Neural cell (in vitro differentiated cells): ENCODE measurements at regions not wholly inside any gene's neighbourhood (a gene's known extent, or its start where the extent isn't known, plus 50 kb on each side); places are given as distances from the start of the nearest gene placed in this dataset.

Experiments
- H2AFZ ChIP-seq: fragments of 200-600, 300-800 bp; sonication (generic), shearing (Covaris generic); 2 replicates; pipeline ENCODE4 v1.6.0; 2014; ENCODE audit warnings: low read depth, mild to moderate bottlenecking, antibody characterized with exemption, low read length, moderate library complexity
- H3F3A ChIP-seq: fragments of 200-600 bp; shearing (Covaris generic); 2 replicates; pipeline ENCODE4 v1.6.1; 2016; ENCODE audit warnings: mild to moderate bottlenecking, moderate library complexity, mixed read lengths, antibody characterized with exemption, low read length; ENCODE audit not compliant: insufficient read depth, poor library complexity, severe bottlenecking
- H3K27ac ChIP-seq: fragments of 200-600, 300-800 bp; sonication (generic), shearing (Covaris generic); 2 replicates; pipeline ENCODE4 v1.5.1; 2014; ENCODE audit warnings: mild to moderate bottlenecking, low read length, moderate library complexity
- H3K27me3 ChIP-seq: fragments of 300-800, 200-600 bp; sonication (generic), shearing (Covaris generic); 2 replicates; pipeline ENCODE4 v1.6.0; 2014; ENCODE audit warnings: mild to moderate bottlenecking, low read depth, low read length, moderate library complexity; ENCODE audit not compliant: insufficient read depth
- H3K36me3 ChIP-seq: fragments of 300-800, 200-600 bp; sonication (generic), shearing (Covaris generic); 2 replicates; pipeline ENCODE4 v1.5.1; 2014; ENCODE audit warnings: mild to moderate bottlenecking, antibody characterized with exemption, low read length, moderate library complexity; ENCODE audit not compliant: insufficient read depth
- H3K4me2 ChIP-seq: fragments of 300-800, 200-600 bp; sonication (generic), shearing (Covaris generic); 2 replicates; pipeline ENCODE4 v1.6.0; 2014; ENCODE audit warnings: mild to moderate bottlenecking, low read length
- H3K4me3 ChIP-seq: fragments of 300-800, 200-600 bp; sonication (generic), shearing (Covaris generic); 2 replicates; pipeline ENCODE4 v1.5.1; 2014; ENCODE audit warnings: mild to moderate bottlenecking, low read length, moderate library complexity
- H3K79me2 ChIP-seq: fragments of 200-600 bp; shearing (Covaris generic); replicated peaks from 2 replicates; pipeline ENCODE4 v1.6.0; 2014; ENCODE audit warnings: mild to moderate bottlenecking, low read length, moderate library complexity; ENCODE audit not compliant: insufficient read depth
- H3K9ac ChIP-seq: fragments of 300-800, 200-600 bp; sonication (generic), shearing (Covaris generic); 2 replicates; pipeline ENCODE4 v1.6.1; 2016; ENCODE audit warnings: mild to moderate bottlenecking, low read length, mixed read lengths
- H3K9me2 ChIP-seq: fragments of 200-600 bp; shearing (Covaris generic); 2 replicates; pipeline ENCODE4 v1.6.1; 2016; ENCODE audit warnings: mild to moderate bottlenecking, low read length, mixed read lengths; ENCODE audit not compliant: insufficient read depth
- H3K9me3 ChIP-seq: fragments of 200-600, 300-800 bp; sonication (generic), shearing (Covaris generic); 2 replicates; pipeline ENCODE4 v1.6.1; 2016; ENCODE audit warnings: mild to moderate bottlenecking, mixed run types, low read length, moderate library complexity, mixed read lengths
- H4K20me1 ChIP-seq: fragments of 200-600 bp; shearing (Covaris generic); 2 replicates; pipeline ENCODE4 v1.6.1; 2016; ENCODE audit warnings: mild to moderate bottlenecking, mixed run types; ENCODE audit not compliant: insufficient read depth
- EP300 ChIP-seq: fragments of 450-650 bp; conservative IDR thresholded peaks from 2 replicates; pipeline ENCODE4 v1.6.1; 2014; ENCODE audit warnings: antibody characterized with exemption, mild to moderate bottlenecking, moderate library complexity; ENCODE audit not compliant: poor library complexity, severe bottlenecking
- EZH2 ChIP-seq: fragments of 200-600, 300-800 bp; shearing (Covaris generic), sonication (generic); IDR thresholded peaks from 2 replicates; pipeline ENCODE4 v1.6.1; 2014; ENCODE audit warnings: antibody characterized with exemption, low read length, borderline replicate concordance, mild to moderate bottlenecking; ENCODE audit not compliant: insufficient read depth, poor library complexity, severe bottlenecking
- MXI1 ChIP-seq: fragments of 450-650 bp; conservative IDR thresholded peaks from 2 replicates; pipeline ENCODE4 v1.6.1; 2014; ENCODE audit warnings: antibody characterized with exemption, mild to moderate bottlenecking; ENCODE audit not compliant: poor library complexity, severe bottlenecking
- POLR2AphosphoS5 ChIP-seq: IDR thresholded peaks from 2 replicates; pipeline ENCODE4 v1.6.1; 2012
- RAD21 ChIP-seq: fragments of 450-650 bp; conservative IDR thresholded peaks from 2 replicates; pipeline ENCODE4 v1.6.1; 2014; ENCODE audit warnings: antibody characterized with exemption, mild to moderate bottlenecking, moderate library complexity
- SMC3 ChIP-seq: fragments of 450-650 bp; conservative IDR thresholded peaks from 2 replicates; pipeline ENCODE4 v1.6.1; 2014; ENCODE audit warnings: antibody characterized with exemption, mild to moderate bottlenecking, moderate library complexity; ENCODE audit not compliant: poor library complexity
- TAF1 ChIP-seq: IDR thresholded peaks from 2 replicates; pipeline ENCODE4 v1.6.1; 2012; ENCODE audit warnings: low read depth
- TF ChIP-seq, protein P1 (sequence below): IDR thresholded peaks from 2 replicates; pipeline ENCODE4 v1.6.1; 2012; ENCODE audit warnings: borderline replicate concordance
- TF ChIP-seq, protein P2 (sequence below): fragments of 450-650 bp; IDR thresholded peaks from 2 replicates; pipeline ENCODE4 v1.5.1; 2014; ENCODE audit warnings: antibody characterized with exemption, mild to moderate bottlenecking, moderate library complexity; ENCODE audit not compliant: poor library complexity, severe bottlenecking

DNA sequence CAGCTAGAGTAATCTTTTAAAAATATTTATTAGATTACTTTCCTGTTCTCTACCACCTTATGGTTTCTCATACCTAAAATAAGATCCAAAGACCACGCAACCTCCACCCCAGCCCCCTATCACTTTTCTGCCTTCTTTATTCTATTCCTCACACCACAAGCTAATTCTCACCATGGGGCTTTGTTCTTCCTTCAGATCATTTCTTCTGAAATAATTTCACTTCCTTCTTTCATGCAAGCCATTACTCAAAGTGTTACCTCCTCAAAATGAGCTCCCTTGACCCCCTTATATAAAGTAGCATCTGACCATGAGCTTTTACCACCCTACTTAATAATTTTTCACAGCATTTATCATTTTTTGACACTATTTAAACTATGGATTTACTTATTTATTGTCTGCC lies 233.2 kb upstream of the TMCO5A start:
- Histone ChIP-seq H3K27ac (no peak overlapping the region), H3K4me3 (no peak overlapping the region), H2AFZ (no peak overlapping the region), H3K9me2 (no peaks in the 10 kb centered on the region), H3K9ac (no peak overlapping the region), H3F3A (no peaks in the 10 kb centered on the region), H3K79me2 (no peaks in the 10 kb centered on the region), H4K20me1 (no peaks in the 10 kb centered on the region), H3K36me3 (no peaks in the 10 kb centered on the region), H3K9me3 (no peaks in the 10 kb centered on the region), H3K4me2 (no peak overlapping the region), H3K27me3 (no peaks in the 10 kb centered on the region)
- TF ChIP-seq SMC3 = no peak
- no peak for TF ChIP-seq TAF1
- no peak for TF ChIP-seq EP300
- no peak for TF ChIP-seq POLR2AphosphoS5
- TF ChIP-seq, protein P1, sequence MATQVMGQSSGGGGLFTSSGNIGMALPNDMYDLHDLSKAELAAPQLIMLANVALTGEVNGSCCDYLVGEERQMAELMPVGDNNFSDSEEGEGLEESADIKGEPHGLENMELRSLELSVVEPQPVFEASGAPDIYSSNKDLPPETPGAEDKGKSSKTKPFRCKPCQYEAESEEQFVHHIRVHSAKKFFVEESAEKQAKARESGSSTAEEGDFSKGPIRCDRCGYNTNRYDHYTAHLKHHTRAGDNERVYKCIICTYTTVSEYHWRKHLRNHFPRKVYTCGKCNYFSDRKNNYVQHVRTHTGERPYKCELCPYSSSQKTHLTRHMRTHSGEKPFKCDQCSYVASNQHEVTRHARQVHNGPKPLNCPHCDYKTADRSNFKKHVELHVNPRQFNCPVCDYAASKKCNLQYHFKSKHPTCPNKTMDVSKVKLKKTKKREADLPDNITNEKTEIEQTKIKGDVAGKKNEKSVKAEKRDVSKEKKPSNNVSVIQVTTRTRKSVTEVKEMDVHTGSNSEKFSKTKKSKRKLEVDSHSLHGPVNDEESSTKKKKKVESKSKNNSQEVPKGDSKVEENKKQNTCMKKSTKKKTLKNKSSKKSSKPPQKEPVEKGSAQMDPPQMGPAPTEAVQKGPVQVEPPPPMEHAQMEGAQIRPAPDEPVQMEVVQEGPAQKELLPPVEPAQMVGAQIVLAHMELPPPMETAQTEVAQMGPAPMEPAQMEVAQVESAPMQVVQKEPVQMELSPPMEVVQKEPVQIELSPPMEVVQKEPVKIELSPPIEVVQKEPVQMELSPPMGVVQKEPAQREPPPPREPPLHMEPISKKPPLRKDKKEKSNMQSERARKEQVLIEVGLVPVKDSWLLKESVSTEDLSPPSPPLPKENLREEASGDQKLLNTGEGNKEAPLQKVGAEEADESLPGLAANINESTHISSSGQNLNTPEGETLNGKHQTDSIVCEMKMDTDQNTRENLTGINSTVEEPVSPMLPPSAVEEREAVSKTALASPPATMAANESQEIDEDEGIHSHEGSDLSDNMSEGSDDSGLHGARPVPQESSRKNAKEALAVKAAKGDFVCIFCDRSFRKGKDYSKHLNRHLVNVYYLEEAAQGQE = no peak
- TF ChIP-seq, protein P2, sequence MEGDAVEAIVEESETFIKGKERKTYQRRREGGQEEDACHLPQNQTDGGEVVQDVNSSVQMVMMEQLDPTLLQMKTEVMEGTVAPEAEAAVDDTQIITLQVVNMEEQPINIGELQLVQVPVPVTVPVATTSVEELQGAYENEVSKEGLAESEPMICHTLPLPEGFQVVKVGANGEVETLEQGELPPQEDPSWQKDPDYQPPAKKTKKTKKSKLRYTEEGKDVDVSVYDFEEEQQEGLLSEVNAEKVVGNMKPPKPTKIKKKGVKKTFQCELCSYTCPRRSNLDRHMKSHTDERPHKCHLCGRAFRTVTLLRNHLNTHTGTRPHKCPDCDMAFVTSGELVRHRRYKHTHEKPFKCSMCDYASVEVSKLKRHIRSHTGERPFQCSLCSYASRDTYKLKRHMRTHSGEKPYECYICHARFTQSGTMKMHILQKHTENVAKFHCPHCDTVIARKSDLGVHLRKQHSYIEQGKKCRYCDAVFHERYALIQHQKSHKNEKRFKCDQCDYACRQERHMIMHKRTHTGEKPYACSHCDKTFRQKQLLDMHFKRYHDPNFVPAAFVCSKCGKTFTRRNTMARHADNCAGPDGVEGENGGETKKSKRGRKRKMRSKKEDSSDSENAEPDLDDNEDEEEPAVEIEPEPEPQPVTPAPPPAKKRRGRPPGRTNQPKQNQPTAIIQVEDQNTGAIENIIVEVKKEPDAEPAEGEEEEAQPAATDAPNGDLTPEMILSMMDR = no peak
- TF ChIP-seq MXI1 = no peak
- TF ChIP-seq RAD21 = no peak
- TF ChIP-seq EZH2 = no peak

DNA sequence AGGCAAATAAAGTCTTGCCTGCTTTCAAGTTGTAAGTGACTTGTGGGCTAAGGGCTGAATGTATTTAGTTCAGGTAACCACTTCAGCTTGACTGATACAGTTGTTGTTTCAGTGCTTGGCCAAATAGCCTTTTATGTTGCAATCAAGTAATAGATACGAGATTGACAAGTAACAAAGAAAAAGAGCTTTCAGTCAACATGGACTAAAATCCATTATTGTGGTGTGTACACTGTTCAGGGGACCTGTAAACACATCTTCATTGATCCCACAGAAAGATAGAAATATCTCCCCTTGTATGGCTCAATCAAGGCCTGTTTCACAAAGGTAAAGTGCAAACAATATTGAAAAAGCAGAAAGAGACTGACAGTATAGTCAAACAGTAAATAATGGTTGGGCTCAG lies 224.8 kb upstream of the TMCO5A start:
- H3K79me2 ChIP-seq = no peaks in the 10 kb centered on the region
- no peak for TF ChIP-seq TAF1

DNA sequence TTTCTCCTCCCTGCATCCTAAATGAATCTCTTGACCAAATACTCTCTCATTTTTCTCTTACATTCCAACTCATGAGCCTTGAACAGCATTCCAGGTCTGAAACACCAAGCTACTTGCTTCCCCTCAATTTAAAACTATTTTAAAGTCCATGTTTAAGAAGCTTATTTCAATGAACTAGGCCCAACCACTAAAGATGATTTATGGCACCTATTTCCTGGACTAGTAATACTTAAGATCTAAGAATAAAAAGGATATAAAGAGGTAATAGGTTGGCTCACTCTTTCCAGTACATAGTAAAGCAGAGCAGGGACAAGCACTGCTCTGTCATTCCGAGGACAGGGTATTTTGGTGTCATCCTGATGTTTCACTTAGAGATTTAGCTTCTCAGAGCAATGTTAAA lies 219.3 kb upstream of the TMCO5A start:
- no peak overlapping the region for H3K4me3 ChIP-seq

More for the DNA sequence above, 224.8 kb upstream of the TMCO5A start:
- no peak overlapping the region for H2AFZ ChIP-seq
- H3K9me2 ChIP-seq = no peaks in the 10 kb centered on the region
- no peak overlapping the region for H3K9ac ChIP-seq
- H4K20me1 ChIP-seq = no peaks in the 10 kb centered on the region
- no peaks in the 10 kb centered on the region for H3K27me3 ChIP-seq
- H3K36me3 ChIP-seq = no peaks in the 10 kb centered on the region
- no peak overlapping the region for H3K27ac ChIP-seq
- H3K4me3 ChIP-seq = no peak overlapping the region
- H3K9me3 ChIP-seq = no peaks in the 10 kb centered on the region
- H3K4me2 ChIP-seq = no peak overlapping the region
- no peaks in the 10 kb centered on the region for H3F3A ChIP-seq

More for the DNA sequence above, 219.3 kb upstream of the TMCO5A start:
- no peaks in the 10 kb centered on the region for H3K9me2 ChIP-seq
- H3K27ac ChIP-seq = no peak overlapping the region
- H3K27me3 ChIP-seq = no peaks in the 10 kb centered on the region
- no peak overlapping the region for H3K4me2 ChIP-seq
- no peaks in the 10 kb centered on the region for H3K36me3 ChIP-seq
- no peaks in the 10 kb centered on the region for H4K20me1 ChIP-seq
- no peak overlapping the region for H3K9ac ChIP-seq
- no peaks in the 10 kb centered on the region for H3K79me2 ChIP-seq
- H2AFZ ChIP-seq = no peak overlapping the region
- TF ChIP-seq POLR2AphosphoS5 = no peak
- TF ChIP-seq MXI1 = no peak
- no peak for TF ChIP-seq EZH2
- TF ChIP-seq, protein P2 = no peak
- no peak for TF ChIP-seq EP300
- TF ChIP-seq TAF1 = no peak
- no peak for TF ChIP-seq SMC3
- TF ChIP-seq, protein P1 = no peak
- no peak for TF ChIP-seq RAD21
- no peaks in the 10 kb centered on the region for H3K9me3 ChIP-seq
- no peaks in the 10 kb centered on the region for H3F3A ChIP-seq
